HUES48 (cell line): ENCODE measurements at regions not wholly inside any gene's neighbourhood (a gene's known extent, or its start where the extent isn't known, plus 50 kb on each side); places are given as distances from the start of the nearest gene placed in this dataset.
"Not testable (repeated sequence)": the region's sequence is repeated elsewhere in the genome, so short reads cannot be mapped to it uniquely, and the experiment has no call there.

Experiments
- H3K27ac ChIP-seq: one replicate; pipeline ENCODE4 v1.7.0; 2013; ENCODE audit warnings: low read depth, low read length, inconsistent platforms
- H3K27me3 ChIP-seq: 2 replicates; pipeline ENCODE4 v1.6.1; 2013; ENCODE audit warnings: mild to moderate bottlenecking, low read length; ENCODE audit not compliant: control insufficient read depth, insufficient read depth
- H3K36me3 ChIP-seq: 2 replicates; pipeline ENCODE4 v1.6.1; 2013; ENCODE audit warnings: low read length; ENCODE audit not compliant: control insufficient read depth, insufficient read depth
- H3K4me1 ChIP-seq: 2 replicates; pipeline ENCODE4 v1.6.1; 2013; ENCODE audit warnings: mild to moderate bottlenecking, low read length; ENCODE audit not compliant: control insufficient read depth, insufficient read depth
- H3K4me3 ChIP-seq: 2 replicates; pipeline ENCODE4 v1.5.1; 2013; ENCODE audit warnings: mild to moderate bottlenecking, low read depth, low read length
- H3K9ac ChIP-seq: 2 replicates; pipeline ENCODE4 v1.6.1; 2013; ENCODE audit warnings: mild to moderate bottlenecking, low read depth, low read length, moderate library complexity
- H3K9me3 ChIP-seq: 2 replicates; pipeline ENCODE4 v1.6.1; 2013; ENCODE audit warnings: low read length; ENCODE audit not compliant: control insufficient read depth, insufficient read depth

- Histone ChIP-seq H3K36me3 (no peaks in the 10 kb centered on the region), H3K4me1 (peaks cover 14% of the 10 kb centered on the region), H3K4me3 (no peak overlapping the region), H3K27me3 (no peaks in the 10 kb centered on the region), H3K9me3 (no peaks in the 10 kb centered on the region), H3K9ac (no peak overlapping the region), H3K27ac (peak overlapping the region; percentile 10)
Measured at GRCh38 chr7:63521-64021, 128.8 kb upstream of the FAM20C start.

GRCh38 chr7:64098-64915 lies 128.1 kb upstream of the FAM20C start:
- Histone ChIP-seq H3K27ac (peak overlapping the region; percentile 10), H3K27me3 (no peaks in the 10 kb centered on the region), H3K4me3 (no peak overlapping the region), H3K9me3 (no peaks in the 10 kb centered on the region), H3K4me1 (peaks cover 6% of the 10 kb centered on the region), H3K9ac (no peak overlapping the region), H3K36me3 (no peaks in the 10 kb centered on the region)

- Histone ChIP-seq H3K27ac (no peak overlapping the region), H3K9ac (no peak overlapping the region), H3K27me3 (no peaks in the 10 kb centered on the region)
Measured at GRCh38 chr7:64916-65341, 127.4 kb upstream of the FAM20C start.

GRCh38 chr7:65554-65953 lies 126.8 kb upstream of the FAM20C start:
- Histone ChIP-seq H3K4me1 (no peaks in the 10 kb centered on the region), H3K27me3 (no peaks in the 10 kb centered on the region), H3K36me3 (no peaks in the 10 kb centered on the region), H3K27ac (no peak overlapping the region), H3K9ac (no peak overlapping the region), H3K4me3 (no peak overlapping the region), H3K9me3 (no peaks in the 10 kb centered on the region)

More at GRCh38 chr7:64916-65341, 127.4 kb upstream of the FAM20C start:
- H3K36me3 ChIP-seq = no peaks in the 10 kb centered on the region
- H3K9me3 ChIP-seq = no peaks in the 10 kb centered on the region
- no peaks in the 10 kb centered on the region for H3K4me1 ChIP-seq
- no peak overlapping the region for H3K4me3 ChIP-seq

- no peaks in the 10 kb centered on the region for H3K4me1 ChIP-seq
- no peaks in the 10 kb centered on the region for H3K36me3 ChIP-seq
- no peak overlapping the region for H3K4me3 ChIP-seq
- H3K9ac ChIP-seq = no peak overlapping the region
- no peaks in the 10 kb centered on the region for H3K9me3 ChIP-seq
- H3K27ac ChIP-seq = no peak overlapping the region
- H3K27me3 ChIP-seq = no peaks in the 10 kb centered on the region
Measured at GRCh38 chr7:66296-66695, 126.1 kb upstream of the FAM20C start.

- Histone ChIP-seq H3K27me3 (no peaks in the 10 kb centered on the region), H3K27ac (no peak overlapping the region), H3K4me3 (no peak overlapping the region), H3K36me3 (no peaks in the 10 kb centered on the region), H3K9me3 (no peaks in the 10 kb centered on the region), H3K4me1 (no peaks in the 10 kb centered on the region), H3K9ac (no peak overlapping the region)
Measured at GRCh38 chr7:66741-67140, 125.6 kb upstream of the FAM20C start.

- Histone ChIP-seq H3K27me3 (no peaks in the 10 kb centered on the region), H3K27ac (no peak overlapping the region), H3K4me3 (no peak overlapping the region), H3K36me3 (no peaks in the 10 kb centered on the region), H3K9me3 (no peaks in the 10 kb centered on the region), H3K4me1 (no peaks in the 10 kb centered on the region), H3K9ac (no peak overlapping the region)
Measured at GRCh38 chr7:67661-68395, 124.5 kb upstream of the FAM20C start.

- no peak overlapping the region for H3K27ac ChIP-seq
- H3K9me3 ChIP-seq = no peaks in the 10 kb centered on the region
- no peak overlapping the region for H3K4me3 ChIP-seq
- no peaks in the 10 kb centered on the region for H3K36me3 ChIP-seq
- H3K4me1 ChIP-seq = no peaks in the 10 kb centered on the region
- H3K9ac ChIP-seq = no peak overlapping the region
- H3K27me3 ChIP-seq = no peaks in the 10 kb centered on the region
Measured at GRCh38 chr7:68629-69028, 123.7 kb upstream of the FAM20C start.

GRCh38 chr7:69052-69451 lies 123.3 kb upstream of the FAM20C start:
- H3K4me1 ChIP-seq, H3K27me3 ChIP-seq, H3K9ac ChIP-seq, H3K9me3 ChIP-seq, H3K36me3 ChIP-seq, H3K4me3 ChIP-seq, H3K27ac ChIP-seq: not testable (repeated sequence)

GRCh38 chr7:69499-70123 lies 122.8 kb upstream of the FAM20C start:
- H3K4me1 ChIP-seq, H3K9ac ChIP-seq, H3K27ac ChIP-seq, H3K27me3 ChIP-seq, H3K36me3 ChIP-seq, H3K9me3 ChIP-seq, H3K4me3 ChIP-seq: not testable (repeated sequence)

- H3K27ac ChIP-seq, H3K27me3 ChIP-seq, H3K4me1 ChIP-seq: not testable (repeated sequence)
Measured at GRCh38 chr7:70207-70606, 122.2 kb upstream of the FAM20C start.

More at GRCh38 chr7:70207-70606, 122.2 kb upstream of the FAM20C start:
- H3K36me3 ChIP-seq, H3K4me3 ChIP-seq, H3K9ac ChIP-seq, H3K9me3 ChIP-seq: not testable (repeated sequence)
